GM12865 (cell line): ENCODE measurements at regions not wholly inside any gene's neighbourhood (a gene's known extent, or its start where the extent isn't known, plus 50 kb on each side); places are given as distances from the start of the nearest gene placed in this dataset.
A peak's percentile ranks its signal among the peaks of the same experiment; 100 is the strongest.
"Not testable (repeated sequence)": the region's sequence is repeated elsewhere in the genome, so short reads cannot be mapped to it uniquely, and the experiment has no call there.

Source experiments
- DNase-seq: peaks from one replicate; pipeline ENCODE4 v3.0.0; 2010; ENCODE audit warnings: low read depth
- H3K4me3 ChIP-seq: 2 replicates; pipeline ENCODE4 v1.5.1; 2011; ENCODE audit warnings: mild to moderate bottlenecking, low read depth, low read length, control low read depth
- TF ChIP-seq, protein P1 (sequence below): IDR thresholded peaks from 2 replicates; pipeline ENCODE4 v1.5.1; 2011; ENCODE audit warnings: low read length, control low read depth, low read depth, inconsistent platforms; ENCODE audit not compliant: insufficient read depth; ENCODE audit errors: missing control alignments

DNA sequence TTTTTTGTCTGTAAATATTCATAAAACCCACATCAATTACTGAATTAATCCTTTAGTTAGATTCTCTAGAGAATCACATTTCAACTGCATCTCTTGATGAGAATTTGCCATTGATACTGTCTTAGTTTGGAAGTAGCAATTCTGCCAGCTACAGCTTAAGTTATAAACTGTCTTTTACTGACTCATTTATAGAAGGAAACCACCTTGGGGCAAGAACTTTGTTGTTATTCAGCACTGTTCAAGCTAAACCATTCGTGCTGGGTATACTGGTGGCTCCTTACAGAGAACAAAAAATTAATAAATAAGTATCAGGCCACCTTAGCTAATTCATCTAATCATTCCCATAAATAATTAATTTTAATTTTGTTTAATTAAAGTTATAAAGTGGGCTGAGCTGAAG is 1082.6 kb upstream of the CELF4 start:
- peak; percentile 2 for DNase-seq
- TF ChIP-seq, protein P1, sequence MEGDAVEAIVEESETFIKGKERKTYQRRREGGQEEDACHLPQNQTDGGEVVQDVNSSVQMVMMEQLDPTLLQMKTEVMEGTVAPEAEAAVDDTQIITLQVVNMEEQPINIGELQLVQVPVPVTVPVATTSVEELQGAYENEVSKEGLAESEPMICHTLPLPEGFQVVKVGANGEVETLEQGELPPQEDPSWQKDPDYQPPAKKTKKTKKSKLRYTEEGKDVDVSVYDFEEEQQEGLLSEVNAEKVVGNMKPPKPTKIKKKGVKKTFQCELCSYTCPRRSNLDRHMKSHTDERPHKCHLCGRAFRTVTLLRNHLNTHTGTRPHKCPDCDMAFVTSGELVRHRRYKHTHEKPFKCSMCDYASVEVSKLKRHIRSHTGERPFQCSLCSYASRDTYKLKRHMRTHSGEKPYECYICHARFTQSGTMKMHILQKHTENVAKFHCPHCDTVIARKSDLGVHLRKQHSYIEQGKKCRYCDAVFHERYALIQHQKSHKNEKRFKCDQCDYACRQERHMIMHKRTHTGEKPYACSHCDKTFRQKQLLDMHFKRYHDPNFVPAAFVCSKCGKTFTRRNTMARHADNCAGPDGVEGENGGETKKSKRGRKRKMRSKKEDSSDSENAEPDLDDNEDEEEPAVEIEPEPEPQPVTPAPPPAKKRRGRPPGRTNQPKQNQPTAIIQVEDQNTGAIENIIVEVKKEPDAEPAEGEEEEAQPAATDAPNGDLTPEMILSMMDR, result no peak
- H3K4me3 ChIP-seq, result no peak overlapping the region

DNA sequence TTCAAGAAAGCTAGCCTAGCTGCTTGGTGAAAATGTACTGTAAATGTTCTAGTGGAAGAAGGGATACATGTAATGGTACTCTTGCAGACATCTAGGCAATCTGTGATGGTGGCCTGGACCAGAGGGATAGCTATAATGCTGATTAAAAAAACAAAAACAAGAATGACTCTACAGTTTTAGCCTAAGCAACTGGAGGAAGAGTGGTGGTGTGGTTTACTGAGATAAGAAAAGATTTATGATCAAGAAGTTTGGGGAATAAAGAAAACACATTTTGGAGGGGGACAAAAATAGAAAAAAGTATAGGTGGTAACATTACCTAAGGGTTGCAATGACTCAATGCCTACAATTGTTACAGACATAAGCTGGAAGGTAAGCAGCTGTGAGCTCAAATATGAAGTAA is 1080.7 kb upstream of the CELF4 start:
- TF ChIP-seq, protein P1, result no peak
- no peak for DNase-seq
- H3K4me3 ChIP-seq, result no peak overlapping the region

DNA sequence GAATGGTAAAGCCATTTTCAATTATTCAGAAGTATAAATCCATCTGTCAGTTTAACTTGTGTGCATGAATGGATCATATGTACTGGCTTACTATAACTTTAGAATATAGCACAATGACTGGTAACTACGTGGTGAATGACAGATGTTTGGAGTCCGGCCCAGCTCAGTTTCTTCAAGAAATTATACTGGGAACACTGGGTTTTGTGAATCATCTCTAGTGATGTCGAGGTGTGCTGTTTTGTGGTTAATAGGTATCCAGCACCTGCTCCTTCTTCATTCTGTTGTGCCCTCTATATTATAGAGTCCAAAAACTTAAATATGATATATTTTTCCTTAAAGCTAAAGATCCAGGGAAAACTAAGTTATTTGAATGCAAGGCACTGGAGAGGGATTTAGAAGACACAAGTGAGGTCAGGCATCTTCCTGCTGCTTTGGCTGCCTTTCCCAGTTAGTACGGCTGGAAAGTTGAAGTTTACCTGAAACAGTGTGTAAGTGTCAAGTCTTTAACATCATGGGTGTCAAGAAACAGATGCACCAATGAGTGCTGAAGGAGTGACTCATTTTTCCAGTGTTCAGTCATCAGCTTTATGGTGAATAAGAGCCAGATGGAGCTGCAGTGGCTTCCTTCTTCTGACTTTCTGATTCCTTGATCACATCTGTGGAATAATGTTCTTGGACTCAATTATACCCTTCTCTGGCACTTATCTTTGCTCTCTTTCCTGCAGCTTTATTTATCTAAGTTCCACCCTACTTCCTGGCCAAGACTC is 1079.5 kb upstream of the CELF4 start:
- TF ChIP-seq, protein P1, result no peak
- no peak for DNase-seq

DNA sequence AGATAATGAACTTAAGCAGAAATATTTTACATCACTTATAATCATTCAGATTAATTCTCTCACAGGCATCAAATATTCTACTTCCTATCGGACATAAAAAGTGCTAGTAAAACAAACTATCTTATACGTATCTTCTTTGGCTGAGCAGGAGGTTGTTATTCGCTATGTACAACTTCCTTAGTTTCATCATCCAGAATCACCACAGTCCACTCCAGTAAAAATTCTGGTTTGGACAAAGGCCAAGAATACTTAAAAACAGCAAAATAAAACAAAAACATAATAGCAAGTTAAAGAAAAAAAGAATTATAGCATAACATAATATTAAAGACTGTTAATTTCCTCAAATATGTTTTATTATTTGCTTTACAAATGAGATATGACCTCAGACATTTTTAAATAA is 1077.1 kb upstream of the CELF4 start:
- no peak for DNase-seq
- TF ChIP-seq, protein P1, result no peak
- no peak overlapping the region for H3K4me3 ChIP-seq

More for the DNA sequence above, 1079.5 kb upstream of the CELF4 start:
- H3K4me3 ChIP-seq, result no peak overlapping the region

DNA sequence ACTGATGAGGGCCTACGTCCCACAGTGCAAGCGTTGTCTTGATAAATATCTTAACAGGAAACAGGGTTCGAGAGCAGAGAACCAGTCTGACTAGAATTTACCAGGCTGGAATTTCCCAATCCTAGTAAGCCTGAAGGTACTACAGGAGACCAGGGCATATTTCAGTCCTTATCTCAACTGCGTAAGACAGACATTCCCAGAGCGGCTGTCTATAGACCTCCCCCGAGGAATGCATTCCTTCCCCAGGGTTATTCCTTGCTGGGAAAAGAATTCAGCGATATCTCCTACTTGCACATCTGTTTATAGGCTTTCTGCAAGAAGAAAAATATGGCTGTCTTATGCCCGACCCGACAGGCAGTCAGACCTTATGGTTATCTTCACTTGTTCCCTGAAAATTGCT is 1074.1 kb upstream of the CELF4 start:
- H3K4me3 ChIP-seq, DNase-seq: not testable (repeated sequence)

DNA sequence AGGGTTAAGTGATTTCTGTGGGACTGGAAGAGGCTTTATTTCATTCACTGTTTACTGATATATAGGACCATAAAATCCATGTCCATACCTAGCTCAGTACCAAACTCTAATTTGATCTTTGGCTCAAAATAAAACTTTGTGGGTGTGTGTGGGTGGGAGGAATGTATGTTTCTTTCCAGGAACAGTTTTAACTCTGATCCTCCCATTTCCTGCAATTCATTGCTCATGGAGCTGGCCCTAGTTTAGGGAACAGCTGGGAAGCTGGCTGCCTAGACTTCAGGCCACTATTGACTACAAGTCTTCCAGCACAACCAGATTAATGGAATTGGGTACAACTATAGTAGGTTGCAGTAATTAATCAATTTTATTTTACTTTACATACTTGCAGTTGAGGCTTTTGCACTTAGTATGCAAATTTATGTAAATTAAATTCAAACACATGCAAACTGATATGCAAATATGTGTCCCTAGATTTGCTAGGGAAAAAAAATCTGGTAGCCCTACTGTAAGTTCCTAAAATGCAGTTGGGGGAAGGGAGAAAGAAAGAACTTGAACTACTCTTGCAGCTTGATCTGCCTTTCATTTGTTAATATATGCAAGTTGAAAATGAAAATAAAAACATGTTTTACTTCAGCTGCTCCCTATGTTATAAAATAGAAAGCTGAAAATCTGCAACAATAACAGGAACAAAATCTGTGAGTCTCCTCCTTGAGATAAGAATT is 1070.3 kb upstream of the CELF4 start:
- no peak overlapping the region for H3K4me3 ChIP-seq
- TF ChIP-seq, protein P1, result no peak

DNA sequence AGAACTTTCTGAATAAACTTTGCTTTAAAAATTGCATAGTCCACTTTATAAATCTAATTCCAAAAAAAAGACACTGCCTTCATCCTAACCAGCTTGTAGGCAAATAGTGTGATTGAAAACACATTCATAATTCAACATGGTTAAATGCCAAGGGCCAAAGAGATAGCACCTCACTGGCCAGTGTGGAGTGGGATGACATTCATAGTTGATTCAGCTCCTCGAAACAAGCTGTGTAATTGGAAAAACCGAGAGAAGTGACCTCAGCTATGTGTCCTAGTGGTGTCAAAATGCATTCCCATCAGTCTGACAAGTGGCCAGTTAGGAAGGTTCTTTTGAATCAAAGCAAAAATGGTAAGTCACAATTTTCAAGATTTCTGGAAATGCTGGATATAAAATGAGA is 1068.5 kb upstream of the CELF4 start:
- no peak overlapping the region for H3K4me3 ChIP-seq
- TF ChIP-seq, protein P1, result no peak
- DNase-seq, result no peak

More for the DNA sequence above, 1070.3 kb upstream of the CELF4 start:
- DNase-seq, result no peak
